ENCODE measurements at regions not wholly inside any gene's neighbourhood (a gene's known extent, or its start where the extent isn't known, plus 50 kb on each side); places are given as distances from the start of the nearest gene placed in this dataset.

DNA sequence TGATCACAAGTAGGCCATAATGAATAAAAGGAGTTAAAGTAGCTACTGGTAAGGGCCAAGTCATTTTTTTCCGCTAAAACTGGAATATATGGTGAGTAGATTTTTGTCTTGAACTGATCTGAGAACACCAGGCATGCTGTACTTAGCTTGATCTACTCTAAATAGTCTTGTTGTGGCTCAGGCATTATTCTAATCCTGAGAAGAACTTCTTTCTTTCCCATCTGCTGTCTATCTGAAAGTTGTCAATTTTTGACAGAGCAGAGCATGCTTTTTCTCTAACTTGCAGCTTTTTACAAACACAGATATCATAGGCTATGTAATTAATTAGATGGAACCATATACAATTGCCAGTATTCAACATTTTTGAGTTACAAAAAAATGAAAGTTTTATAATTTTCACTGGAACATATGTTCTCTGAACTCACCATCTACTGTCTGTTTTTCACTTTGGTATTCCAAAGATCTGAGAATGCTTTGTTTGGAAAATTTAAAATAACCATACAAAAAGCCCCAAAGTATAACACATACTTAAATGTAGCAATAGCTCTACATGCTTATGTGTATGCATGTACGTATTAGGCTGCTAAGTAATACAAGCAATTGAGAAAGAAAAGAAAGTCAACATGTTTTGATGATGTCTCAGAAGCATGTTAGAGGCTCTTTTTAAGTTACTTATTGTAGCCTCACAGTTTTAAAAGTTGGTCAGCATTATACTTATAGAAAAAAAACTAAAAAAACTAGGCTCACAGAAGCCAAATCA, 542.7 kb upstream of the LUZP2 start:
- no peak for DNase-seq (ENCODE audit: low read depth)

DNA sequence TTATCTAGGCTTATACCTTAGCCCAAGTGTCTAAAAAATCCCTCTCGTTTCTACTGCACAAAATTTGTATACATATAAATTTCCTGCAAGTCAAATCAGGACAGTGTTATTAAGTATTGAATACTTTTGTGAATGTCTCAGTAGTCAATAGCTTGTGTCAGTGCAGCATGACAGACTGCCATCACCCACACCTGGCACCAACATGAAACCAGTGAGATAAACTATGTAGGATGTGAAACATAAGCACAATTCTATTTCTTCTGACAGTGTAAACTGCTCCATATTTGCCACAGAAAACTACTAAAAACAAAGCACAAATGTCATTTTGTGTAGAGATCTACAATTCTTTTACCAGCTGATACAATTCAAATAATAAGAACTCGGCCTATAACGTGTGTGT, 542.1 kb upstream of the LUZP2 start:
- no peak for DNase-seq (ENCODE audit: low read depth)

DNA sequence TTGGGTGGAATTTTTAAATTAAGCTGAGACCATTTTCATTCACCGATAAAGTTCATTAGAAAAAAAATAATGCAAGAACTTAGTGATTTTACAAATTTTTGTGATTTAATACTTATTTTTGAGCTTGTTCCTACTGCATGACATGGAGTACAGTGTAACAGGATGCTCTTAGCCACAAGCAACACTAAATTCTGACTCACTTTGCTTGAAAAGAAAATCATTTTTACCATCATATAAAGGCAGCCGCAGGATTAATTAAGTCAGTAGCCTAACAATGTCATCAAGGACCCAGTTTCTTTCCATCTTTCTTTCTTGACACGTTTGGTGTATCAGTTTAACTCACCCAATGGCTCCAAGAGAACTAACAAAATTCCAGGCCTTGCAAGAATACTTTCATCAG, 540.3 kb upstream of the LUZP2 start:
- no peak for DNase-seq (ENCODE audit: low read depth)

DNA sequence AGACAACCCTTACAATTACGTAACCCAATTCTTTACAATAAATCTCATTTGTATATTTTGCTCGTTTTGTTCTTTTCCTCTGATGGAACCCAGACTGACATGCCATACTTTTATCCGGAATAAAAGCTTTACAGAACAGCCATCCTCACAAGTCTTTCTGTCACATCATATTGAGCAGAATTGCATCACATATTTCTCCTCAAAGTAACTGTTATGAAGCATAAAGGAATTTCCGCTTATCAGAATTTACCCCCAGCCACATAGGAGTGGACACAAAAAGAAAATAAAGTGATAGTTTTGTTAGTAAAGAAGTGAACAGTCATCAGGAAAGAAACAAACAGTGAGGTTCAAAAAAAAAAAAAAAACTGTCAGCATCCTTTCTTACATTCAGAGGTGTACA, 539.5 kb upstream of the LUZP2 start:
- no peak for DNase-seq (ENCODE audit: low read depth)

DNA sequence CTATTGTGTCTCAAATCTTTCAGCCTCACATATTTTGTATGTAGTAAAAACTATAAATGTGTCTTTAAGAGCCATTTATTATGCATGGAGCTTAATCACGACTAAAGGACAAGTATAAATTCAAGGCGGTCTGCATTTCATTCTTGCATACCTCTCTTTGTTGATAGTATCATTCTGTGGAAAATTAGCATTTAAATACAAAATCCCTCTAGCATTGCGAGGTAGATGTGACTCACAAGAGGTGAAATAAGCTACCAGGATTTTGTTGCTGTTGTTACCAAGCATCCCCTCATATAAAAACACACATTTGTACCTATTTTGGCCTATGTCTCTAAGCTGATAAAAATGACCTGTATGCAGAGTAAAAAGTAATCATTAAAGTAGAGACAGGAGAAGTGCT, 537.4 kb upstream of the LUZP2 start:
- no peak for DNase-seq (ENCODE audit: low read depth)

DNA sequence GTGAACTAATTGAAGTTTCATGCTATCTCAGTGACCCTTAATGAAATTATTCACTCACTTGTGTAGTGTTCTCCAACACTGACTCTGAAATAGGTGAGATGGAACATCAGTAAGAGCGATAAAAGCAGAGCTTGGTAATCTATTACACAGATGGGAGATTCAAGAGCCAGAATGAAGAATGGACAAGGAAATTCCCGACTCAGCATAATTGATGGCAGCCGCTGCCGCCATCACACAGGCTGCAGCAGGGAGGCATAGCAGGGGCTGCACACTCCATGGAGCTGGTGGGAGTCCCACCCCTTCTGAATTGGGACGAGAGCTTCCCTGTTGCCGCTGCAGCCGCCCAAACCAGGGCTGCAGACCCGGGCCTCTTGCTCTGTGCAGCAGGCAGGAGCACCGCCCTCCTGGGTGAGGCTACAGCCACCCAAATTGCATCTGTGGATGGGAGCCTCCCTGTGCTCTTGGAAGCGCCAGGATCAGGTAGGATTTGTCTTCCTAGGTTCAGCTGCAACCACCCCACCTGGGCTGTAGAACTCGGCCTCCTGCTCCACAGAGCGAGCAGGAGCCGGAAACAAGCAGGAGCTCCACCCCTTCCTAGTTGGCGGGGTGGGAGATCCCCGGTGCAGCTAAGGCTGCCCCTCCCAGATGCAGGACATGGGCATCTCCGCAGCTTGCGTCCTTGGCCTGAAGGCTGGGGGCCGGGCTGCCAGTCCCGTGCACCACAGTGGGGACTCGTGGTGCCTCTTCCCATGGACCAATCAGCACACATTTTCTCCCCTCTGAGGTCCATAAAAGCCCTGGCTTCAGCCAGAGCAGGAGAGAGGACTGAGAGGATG, 535.1 kb upstream of the LUZP2 start:
- DNase-seq (ENCODE audit: low read depth) = no peak

DNA sequence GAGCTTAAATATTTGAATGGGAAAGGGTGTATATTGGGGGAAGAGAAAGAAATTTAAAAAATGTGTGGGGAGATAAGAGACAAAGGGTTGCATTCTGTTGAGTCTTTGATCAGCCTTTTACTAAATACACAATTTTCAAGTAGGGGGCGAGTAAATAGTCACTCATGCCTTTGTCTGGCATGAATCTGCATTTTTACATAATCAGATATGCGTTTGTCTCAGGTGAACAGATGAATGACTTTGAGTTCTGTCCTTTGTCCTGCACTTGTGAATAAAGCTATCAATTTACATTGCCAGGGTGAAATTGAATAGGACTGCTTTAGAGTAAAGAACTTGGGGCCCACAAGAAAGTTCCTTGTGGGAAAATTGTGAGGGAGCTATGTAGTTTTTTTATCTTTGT, 523.6 kb upstream of the LUZP2 start:
- no peak for DNase-seq (ENCODE audit: low read depth)

DNA sequence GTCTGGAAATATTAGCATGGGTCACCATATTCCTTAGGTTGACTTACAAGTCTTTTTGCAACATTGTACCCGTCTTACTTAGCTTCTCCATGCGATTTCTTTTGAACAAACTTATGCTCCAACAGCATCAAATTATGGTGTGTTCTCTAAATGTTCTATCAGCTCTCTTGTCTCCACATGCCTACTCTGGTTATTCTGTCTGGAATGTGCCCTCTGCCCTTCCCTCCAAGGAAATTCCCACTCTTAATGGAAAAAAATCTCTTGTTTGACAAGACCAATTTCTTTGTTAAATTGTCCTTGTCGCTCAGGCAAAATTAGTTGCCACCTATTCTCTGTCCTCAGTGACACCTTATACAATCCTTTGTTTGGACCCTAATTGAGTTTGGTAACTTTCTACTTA, 522.8 kb upstream of the LUZP2 start:
- peak; percentile 66 for DNase-seq (ENCODE audit: low read depth)

DNA sequence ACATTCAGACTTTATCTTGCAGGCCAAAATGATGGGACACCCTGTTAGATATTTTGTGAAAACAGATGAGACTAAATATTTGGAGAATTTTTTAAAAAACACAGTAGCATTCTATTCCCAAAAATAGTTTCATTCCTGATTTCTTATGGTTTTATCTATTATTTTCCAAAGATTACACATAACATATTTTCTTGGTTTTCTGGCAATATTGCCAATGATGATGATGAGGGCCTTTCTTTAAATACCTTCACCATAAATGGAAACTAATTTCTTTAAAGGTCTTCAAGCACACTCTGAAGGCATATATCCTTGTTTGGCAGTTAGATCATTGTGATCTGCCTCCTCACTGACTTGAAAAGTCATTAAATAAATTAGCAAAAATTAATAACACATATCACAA, 522.3 kb upstream of the LUZP2 start:
- DNase-seq (ENCODE audit: low read depth) = peak; percentile 74

DNA sequence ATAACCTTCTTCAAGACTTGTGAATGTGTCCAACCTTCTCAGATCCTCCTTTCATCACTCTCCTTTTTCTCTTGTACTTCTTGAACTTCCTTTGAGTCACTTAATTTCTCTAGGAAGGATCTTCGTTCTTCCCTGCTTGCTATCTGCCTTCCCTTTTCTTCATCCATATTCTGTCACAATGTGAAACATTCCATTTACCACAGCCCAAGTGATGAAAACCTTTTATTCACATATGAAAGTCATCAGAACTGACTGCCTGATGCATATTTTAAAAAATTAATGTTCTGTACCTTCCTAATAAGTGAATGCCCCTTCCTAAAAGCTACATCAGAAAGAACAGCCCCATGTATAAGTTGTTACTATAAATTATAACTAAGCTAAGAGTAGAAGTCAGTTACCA, 520.4 kb upstream of the LUZP2 start:
- DNase-seq (ENCODE audit: low read depth) = peak; percentile 45

DNA sequence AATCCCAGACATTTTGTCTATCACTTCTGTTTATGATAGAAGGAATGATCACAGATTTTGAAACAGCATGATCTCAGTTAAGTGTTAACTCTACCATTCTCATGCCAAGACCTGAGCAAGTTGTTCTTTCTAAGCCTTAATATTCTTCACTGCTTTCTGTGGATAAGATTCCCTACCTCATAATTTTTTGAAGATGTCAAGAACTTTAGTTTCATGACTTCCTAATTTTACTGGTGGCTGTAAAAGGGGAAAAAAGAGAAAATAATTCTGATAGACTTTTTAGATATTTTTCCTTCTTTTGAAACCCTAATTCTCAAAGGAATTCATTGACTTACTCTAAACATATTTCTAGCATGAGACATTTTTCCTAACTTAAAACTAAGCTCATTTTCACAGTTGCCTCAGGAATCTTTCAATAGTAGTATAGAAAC, 520.0 kb upstream of the LUZP2 start:
- DNase-seq (ENCODE audit: low read depth) = peak; percentile 57

DNA sequence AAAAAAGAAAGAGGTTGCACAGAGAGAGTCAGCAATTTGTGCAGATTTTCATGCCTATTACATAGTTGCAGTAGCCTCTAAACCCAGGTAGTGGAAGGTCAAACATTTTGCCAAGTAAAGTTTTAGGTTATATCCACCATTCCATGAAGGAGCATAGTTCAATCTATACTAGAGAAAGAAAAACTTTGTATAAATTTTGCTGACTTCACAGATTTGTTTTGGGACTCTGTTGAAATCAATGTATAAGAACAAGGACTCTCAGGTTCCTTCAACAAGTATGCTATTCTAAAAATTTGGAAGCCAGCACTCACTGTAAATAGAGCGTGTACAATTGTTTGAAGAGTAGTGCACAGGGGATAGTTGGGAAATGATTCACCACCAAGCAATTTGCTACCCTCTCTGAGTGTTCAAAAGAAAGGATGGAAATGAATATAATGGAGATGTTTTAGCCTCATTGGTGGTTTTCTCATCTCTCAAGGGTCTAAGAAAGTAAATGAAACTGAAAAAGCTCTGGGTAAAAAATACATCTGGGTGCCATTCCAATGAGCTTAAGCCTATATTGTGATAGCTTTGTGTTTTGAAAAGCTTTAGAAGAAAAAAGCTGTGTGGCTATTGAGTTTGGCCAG, 508.4 kb upstream of the LUZP2 start:
- peak; percentile 82 for DNase-seq (ENCODE audit: low read depth)

DNA sequence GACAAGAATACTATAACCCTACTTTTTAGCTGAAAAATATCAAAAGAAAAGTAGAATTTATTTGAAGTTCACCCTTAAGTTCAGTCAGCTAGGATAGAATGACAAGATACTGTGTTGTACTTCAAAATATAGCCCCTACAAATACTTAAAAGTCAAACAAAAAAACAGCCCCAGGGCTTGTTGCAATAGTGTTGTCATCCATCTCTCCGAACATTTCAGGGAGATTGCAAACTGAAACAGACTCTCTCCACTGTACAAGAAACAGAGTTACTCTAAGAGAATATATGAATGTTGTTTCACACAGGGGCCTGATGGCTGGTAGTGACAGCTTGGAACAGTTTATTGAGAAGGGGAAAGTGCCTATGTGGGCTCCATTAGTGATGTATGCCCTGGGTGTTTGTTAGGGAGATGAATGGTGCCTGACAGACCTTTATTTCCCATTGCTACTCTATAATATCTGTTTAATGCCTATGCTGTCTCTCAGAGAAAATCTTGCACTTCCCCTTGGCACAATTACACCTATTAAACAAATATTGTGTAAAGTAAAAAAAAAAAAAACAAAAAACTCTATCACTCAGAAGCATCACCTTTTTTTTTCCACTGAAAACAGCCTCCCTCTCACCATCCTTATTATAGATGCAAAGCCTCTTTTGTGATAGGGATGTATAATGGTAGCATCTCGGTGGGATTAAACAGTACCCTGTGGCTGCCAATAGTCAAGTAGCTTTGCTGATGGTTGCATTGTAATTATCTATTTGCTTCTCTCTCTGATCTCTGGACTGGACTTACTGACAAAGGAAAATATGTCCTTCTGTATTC, 506.3 kb upstream of the LUZP2 start:
- peak; percentile 59 for DNase-seq (ENCODE audit: low read depth)

DNA sequence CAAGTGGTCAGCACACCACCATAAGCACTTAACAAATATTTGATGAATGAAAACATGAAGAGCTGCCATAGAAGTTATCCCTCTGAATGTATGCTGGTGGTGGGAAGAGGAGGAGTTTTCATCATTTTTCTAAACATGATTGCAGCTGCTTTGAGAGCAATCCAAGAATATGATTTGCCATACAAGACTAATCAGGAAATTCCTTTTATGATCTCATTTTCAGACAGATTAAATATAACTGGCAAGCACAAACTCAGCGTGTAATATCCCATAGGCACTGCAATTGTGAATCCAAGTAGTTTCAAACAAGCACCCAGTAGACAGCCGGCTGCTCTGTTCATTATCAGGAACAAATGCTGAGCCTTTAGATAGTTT, 505.7 kb upstream of the LUZP2 start:
- DNase-seq (ENCODE audit: low read depth) = peak; percentile 83

DNA sequence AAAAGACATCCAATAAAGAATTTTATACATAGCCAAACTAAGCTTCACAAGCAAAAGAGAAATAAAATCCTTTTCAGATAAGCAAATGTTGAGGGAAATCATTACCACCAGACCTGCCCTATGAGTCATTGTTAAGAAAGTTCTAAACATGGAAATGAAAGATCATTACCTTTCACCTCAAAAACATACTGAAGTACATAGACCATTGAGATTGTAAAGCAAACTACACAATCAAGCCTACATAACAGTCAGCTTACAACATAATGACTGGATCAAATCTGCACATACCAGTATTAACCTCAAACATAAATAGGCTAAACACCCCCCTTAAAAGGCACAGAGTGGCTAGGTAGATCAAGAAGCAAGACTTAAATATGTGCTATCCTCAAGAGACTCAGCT, 501.0 kb upstream of the LUZP2 start:
- peak; percentile 18 for DNase-seq (ENCODE audit: low read depth)

DNA sequence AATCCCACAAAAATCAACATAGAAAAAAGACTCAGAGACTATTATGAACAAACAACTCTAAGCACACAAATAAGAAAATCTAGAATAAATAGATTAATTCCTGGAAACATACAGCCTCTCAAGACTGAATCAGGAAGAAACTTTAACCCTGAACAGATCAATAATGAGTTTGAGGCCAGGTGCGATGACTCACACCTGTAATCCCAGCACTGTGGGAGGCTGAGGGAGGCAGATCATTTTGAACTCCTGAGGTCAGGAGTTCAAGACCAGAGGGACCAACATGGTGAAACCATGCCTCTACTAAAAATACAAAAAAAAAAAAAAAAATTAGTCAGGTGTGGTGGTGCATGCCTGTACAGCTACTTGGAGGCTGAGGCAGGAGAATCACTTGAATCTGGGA, 499.5 kb upstream of the LUZP2 start:
- no peak for DNase-seq (ENCODE audit: low read depth)

DNA sequence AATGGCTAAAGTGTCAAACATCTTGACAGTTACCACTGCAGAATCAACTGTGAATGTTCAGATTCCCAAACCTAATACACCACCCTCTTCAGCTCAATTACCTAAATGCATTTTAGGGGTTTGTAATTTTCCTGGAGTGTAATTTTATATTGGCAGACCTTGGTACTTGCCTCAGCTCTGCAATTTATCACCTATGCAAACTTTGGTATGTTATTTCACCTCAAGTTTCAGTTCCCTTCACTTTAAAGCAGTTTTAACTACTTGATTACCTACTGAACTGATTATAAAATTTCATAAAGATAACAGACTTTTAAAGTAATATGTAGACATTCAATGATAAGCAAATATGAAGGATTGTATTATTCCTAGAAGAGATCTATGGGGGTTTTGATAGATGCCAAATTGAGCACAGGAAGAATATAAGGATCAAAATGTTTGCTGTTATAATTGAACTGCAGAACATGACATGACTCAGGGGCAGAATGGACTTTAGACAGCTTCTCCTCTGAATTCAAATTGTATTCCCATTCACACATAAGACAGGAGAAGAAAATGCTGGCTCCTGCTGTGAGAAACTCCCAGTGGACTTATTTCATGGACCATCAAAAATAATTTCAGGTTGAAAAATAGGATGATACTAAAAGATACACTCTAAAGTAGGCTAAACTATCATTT, 491.5 kb upstream of the LUZP2 start:
- DNase-seq (ENCODE audit: low read depth) = no peak

DNA sequence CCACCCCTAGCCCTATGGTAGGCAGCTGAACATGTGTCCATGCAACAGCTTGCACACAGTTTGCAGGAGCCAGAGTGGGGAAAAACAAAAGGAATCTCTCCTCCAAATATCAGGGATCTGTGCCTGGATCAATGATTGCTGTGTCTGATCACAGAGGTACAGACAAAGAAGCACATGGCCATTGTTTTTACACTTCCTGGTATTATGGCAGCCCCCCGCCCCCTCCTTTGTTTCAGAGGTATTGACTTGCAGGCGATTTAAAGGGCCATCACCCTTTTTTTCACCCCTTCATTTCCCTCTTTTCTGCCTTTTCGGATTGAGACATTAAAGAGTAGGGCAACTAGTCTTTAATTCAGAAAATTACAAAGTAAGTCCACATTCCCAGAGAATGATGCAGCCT, 453.0 kb upstream of the LUZP2 start:
- DNase-seq (ENCODE audit: low read depth) = no peak

DNA sequence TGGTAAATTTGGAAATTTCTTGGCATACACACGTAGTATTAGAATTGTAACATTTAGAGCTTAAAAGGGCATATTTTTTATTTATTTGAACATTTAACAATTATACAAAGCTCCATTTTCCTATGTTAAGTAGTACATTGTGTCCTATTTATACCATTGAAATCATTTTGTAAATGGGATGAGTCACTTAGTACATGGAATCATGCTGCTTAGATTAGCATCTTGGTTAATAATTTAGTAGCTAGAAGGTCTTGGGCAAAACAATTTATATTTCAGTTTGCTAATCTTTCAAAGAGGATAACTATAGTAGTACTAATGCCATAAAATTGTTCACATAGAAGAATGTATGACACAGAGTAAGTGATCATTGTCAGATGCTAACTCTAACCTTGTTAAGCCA, 450.1 kb upstream of the LUZP2 start:
- peak; percentile 0 for DNase-seq (ENCODE audit: low read depth)

DNA sequence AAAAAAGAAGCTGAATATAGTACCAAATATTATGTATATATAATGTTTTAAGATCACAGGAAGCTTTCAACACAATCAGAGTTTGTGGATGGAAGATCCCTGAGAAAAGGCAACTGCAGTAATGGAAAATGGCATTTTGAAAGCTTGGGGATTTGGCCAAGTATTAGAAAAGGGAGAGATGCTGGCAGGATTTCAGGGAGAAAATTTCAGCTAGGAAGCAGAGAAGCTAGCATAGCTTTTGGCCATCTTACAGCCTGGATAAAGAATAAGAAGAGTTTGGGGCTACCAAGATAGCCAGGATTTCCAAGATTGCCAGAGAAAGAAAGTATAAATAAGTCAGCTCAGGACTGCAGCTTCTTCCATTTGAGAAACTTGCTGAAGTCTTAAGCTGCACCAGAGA, 440.8 kb upstream of the LUZP2 start:
- no peak for DNase-seq (ENCODE audit: low read depth)

DNA sequence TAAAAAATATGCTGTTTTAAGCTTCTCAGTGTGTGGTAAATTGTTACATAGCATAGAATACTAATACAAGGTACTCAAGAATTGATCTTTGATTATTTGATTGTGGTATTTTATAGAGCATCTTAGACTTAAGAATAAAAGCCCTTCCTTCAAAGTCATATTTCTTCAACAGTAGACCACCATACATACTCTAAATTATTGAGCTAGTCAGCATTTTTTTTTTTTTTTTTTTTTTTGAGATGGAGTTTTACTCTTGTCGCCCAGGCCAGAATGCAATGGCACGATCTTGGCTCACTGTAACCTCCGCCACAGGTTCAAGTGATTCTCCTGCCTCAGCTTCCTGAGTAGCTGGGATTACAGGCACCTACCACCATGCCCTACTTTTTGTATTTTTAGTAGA, 436.7 kb upstream of the LUZP2 start:
- DNase-seq (ENCODE audit: low read depth) = no peak

All from EH (cell line).